Gastroesophageal sphincter (tissue), 3 donors: ENCODE measurements at regions not wholly inside any gene's neighbourhood (a gene's known extent, or its start where the extent isn't known, plus 50 kb on each side); places are given as distances from the start of the nearest gene placed in this dataset.

ENCODE experiments used
- POLR2A ChIP-seq, 2 donors: fragments of 450-650 bp; IDR thresholded peaks; one replicate each; pipeline ENCODE4 v1.6.1; 2017; ENCODE audit warnings: antibody characterized with exemption in 2 of 2, mild to moderate bottlenecking in 2 of 2, moderate library complexity in 1 of 2
- POLR2AphosphoS5 ChIP-seq: sonication (generic); formaldehyde crosslinking; IDR thresholded peaks from one replicate; pipeline ENCODE4 v1.6.1; 2017; ENCODE audit warnings: antibody characterized with exemption
- TF ChIP-seq, protein P1 (sequence below), 4 experiments: fragments of 200-600 bp in 2 of 4; fragments of 450-650 bp in 2 of 4; sonication (generic) in 1 of 4; IDR thresholded peaks; one replicate each; pipeline ENCODE4 v1.5.1; 2017 to 2019; ENCODE audit warnings: antibody characterized with exemption in 4 of 4, mild to moderate bottlenecking in 2 of 4, moderate library complexity in 2 of 4

DNA sequence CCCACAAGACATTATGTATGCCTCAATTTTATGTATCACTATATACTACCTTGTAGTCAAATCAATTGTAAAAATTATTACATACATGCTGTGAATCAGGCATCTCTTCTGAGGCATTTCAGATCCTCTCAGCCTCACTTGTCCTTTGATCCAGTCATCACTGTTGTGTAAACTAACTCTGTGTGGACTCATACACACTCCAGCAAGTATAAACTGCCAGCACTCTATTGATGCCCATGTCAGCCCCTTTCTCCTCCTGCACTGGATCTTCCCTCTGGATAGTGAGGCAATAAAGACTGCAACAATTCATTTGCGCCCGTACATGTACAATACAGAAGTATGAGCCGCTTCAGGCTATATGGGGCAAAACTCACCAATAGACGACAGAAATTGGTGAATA is 364.7 kb upstream of the TGFBR2 start:
- TF ChIP-seq, protein P1, sequence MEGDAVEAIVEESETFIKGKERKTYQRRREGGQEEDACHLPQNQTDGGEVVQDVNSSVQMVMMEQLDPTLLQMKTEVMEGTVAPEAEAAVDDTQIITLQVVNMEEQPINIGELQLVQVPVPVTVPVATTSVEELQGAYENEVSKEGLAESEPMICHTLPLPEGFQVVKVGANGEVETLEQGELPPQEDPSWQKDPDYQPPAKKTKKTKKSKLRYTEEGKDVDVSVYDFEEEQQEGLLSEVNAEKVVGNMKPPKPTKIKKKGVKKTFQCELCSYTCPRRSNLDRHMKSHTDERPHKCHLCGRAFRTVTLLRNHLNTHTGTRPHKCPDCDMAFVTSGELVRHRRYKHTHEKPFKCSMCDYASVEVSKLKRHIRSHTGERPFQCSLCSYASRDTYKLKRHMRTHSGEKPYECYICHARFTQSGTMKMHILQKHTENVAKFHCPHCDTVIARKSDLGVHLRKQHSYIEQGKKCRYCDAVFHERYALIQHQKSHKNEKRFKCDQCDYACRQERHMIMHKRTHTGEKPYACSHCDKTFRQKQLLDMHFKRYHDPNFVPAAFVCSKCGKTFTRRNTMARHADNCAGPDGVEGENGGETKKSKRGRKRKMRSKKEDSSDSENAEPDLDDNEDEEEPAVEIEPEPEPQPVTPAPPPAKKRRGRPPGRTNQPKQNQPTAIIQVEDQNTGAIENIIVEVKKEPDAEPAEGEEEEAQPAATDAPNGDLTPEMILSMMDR (IDR thresholded peaks at IDR 0.05), result no peak
- no peak for TF ChIP-seq POLR2AphosphoS5
- TF ChIP-seq POLR2A (IDR thresholded peaks at IDR 0.05), result no peak
